ENCODE measurements at regions not wholly inside any gene's neighbourhood (a gene's known extent, or its start where the extent isn't known, plus 50 kb on each side); places are given as distances from the start of the nearest gene placed in this dataset.

- TF ChIP-seq ZBTB40 (IDR thresholded peaks at IDR 0.05), result no peak
- TF ChIP-seq ZBTB40 (CRISPR knock-in tag; IDR thresholded peaks at IDR 0.05), result no peak
- no peak for TF ChIP-seq SAP30 (IDR thresholded peaks at IDR 0.05; ENCODE audit: borderline replicate concordance, insufficient read depth, low read depth, low read length, poor library complexity, severe bottlenecking)
- TF ChIP-seq NFATC3 (IDR thresholded peaks at IDR 0.05), result no peak
- TF ChIP-seq RBM15 (IDR thresholded peaks at IDR 0.05; ENCODE audit: insufficient read depth, low read length), result no peak
- TF ChIP-seq ILF3 (IDR thresholded peaks at IDR 0.05; ENCODE audit: borderline replicate concordance), result no peak
- TF ChIP-seq, protein P1, sequence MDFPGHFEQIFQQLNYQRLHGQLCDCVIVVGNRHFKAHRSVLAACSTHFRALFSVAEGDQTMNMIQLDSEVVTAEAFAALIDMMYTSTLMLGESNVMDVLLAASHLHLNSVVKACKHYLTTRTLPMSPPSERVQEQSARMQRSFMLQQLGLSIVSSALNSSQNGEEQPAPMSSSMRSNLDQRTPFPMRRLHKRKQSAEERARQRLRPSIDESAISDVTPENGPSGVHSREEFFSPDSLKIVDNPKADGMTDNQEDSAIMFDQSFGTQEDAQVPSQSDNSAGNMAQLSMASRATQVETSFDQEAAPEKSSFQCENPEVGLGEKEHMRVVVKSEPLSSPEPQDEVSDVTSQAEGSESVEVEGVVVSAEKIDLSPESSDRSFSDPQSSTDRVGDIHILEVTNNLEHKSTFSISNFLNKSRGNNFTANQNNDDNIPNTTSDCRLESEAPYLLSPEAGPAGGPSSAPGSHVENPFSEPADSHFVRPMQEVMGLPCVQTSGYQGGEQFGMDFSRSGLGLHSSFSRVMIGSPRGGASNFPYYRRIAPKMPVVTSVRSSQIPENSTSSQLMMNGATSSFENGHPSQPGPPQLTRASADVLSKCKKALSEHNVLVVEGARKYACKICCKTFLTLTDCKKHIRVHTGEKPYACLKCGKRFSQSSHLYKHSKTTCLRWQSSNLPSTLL (IDR thresholded peaks at IDR 0.05), result no peak
- TF ChIP-seq MBD1 (CRISPR knock-in tag; IDR thresholded peaks at IDR 0.05), result no peak
These were observed 63.6 kb upstream of the PTCHD1 start (continued) for GRCh38 chrX:23271026-23271425.
